CD4-positive, alpha-beta T cell treated with Interleukin-1 beta for 1 hour (primary cell): ENCODE measurements at regions not wholly inside any gene's neighbourhood (a gene's known extent, or its start where the extent isn't known, plus 50 kb on each side); places are given as distances from the start of the nearest gene placed in this dataset.
"Not testable (repeated sequence)": the region's sequence is repeated elsewhere in the genome, so short reads cannot be mapped to it uniquely, and the experiment has no call there.

Experiments
- DNase-seq, 2 donors: peaks; one replicate each; pipeline ENCODE4 v3.0.0-alpha.2; 2020 to 2022

DNA sequence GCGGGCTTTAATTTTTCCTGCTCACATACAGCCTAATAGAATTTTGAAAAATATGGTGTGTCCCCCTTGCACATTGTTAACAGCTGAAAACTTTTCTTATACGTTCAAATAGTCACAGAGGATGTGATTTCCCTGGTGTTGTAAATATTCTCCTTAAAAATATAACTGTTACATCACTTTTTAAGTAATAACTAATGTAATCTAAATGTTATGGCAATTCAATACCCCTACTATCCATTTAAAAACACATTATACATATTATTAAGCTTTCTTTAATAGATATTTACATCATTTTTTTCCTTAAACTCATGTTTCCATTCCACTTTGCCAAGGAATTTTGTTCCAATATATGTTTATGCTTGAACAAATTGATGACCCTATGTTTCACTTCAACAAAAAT, 85.5 kb upstream of the S1PR1 start:
- no peak for DNase-seq

- no peak for DNase-seq
Observed at GRCh38 chr1:101150670-101151069, 86.1 kb upstream of the S1PR1 start.

DNA sequence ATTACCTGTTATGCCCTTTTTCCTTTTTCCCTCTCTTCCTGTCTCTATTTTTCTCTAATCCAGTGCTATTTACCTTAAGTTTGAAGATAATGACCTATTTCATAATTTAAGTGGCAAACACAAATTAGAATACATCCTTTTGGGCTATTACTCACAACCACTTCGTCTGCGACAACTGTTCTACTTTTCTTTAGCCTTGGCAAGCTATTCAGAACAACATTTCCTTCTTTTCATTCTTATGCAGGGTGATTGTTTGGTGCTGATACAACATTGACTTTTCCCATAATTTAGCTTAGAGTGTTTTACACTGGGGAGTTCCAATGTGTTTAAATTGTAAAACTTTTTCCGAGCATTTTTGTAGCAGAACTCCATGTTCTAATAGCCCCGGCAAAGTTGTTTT, 86.6 kb upstream of the S1PR1 start:
- no peak for DNase-seq

DNA sequence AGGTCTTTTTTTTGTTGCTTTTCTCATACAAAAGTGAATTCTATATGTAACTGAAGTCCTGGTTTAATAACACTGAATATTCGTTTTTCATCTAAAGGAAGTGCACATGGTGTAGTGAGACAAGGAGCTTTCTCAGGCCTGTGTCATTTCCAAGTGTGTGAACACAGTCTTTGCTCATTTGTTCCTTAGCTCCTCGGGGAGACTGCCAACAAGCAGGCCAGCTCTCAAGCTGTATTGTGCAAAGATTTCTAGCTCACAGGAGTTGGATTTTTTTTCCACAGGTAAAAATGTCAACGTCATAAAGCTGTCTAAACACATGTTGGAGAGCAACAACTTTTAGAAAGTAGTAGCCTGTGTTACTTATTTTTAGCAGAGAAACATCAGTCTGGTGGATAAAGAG, 87.8 kb upstream of the S1PR1 start:
- DNase-seq = no peak

- no peak for DNase-seq
Observed at GRCh38 chr1:101147381-101147780, 89.4 kb upstream of the S1PR1 start.

DNA sequence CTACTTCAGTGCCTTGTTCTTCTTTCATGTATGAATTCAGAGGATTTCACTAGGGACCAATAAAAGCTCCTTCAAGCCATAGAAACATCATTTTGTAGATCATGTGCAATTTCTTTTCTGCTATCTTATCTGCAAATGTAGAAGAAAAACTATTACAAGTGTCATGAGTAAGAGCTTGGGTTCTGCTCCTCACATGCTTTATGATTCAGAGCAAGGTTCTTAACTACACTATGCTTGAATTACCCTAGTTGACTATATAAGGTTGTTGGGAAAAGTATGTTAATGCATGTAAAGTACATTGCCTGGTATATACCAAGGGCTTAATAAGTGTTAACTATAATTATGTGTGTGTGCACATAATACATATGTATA, 91.4 kb upstream of the S1PR1 start:
- no peak for DNase-seq

- DNase-seq = no peak
Observed at GRCh38 chr1:101144671-101145448, 92.0 kb upstream of the S1PR1 start.

DNA sequence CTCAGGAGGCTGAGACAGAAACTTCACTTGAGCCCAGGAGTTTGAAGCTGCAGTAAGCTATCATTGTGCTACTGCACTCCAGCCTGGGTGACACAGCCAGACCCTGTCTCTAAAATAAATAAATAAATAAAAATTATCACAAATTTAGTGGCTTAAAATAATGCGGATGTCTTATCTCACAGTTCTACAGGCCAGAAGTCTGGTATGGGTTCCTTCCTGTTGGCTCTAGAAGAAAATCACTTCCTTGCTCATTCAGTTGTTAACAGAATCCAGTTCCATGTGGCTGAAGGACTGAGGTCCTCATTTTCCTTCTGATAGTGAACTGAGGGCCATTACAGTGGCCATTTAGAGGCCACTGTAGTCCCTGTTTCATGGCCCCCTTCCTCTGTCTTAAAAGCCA, 94.6 kb upstream of the S1PR1 start:
- no peak for DNase-seq

- DNase-seq = no peak
Observed at GRCh38 chr1:101141376-101141775, 95.4 kb upstream of the S1PR1 start.

- DNase-seq = no peak
Observed at GRCh38 chr1:101139821-101140718, 96.7 kb upstream of the S1PR1 start.

GRCh38 chr1:101139130-101139529, 97.7 kb upstream of the S1PR1 start:
- DNase-seq = no peak

DNA sequence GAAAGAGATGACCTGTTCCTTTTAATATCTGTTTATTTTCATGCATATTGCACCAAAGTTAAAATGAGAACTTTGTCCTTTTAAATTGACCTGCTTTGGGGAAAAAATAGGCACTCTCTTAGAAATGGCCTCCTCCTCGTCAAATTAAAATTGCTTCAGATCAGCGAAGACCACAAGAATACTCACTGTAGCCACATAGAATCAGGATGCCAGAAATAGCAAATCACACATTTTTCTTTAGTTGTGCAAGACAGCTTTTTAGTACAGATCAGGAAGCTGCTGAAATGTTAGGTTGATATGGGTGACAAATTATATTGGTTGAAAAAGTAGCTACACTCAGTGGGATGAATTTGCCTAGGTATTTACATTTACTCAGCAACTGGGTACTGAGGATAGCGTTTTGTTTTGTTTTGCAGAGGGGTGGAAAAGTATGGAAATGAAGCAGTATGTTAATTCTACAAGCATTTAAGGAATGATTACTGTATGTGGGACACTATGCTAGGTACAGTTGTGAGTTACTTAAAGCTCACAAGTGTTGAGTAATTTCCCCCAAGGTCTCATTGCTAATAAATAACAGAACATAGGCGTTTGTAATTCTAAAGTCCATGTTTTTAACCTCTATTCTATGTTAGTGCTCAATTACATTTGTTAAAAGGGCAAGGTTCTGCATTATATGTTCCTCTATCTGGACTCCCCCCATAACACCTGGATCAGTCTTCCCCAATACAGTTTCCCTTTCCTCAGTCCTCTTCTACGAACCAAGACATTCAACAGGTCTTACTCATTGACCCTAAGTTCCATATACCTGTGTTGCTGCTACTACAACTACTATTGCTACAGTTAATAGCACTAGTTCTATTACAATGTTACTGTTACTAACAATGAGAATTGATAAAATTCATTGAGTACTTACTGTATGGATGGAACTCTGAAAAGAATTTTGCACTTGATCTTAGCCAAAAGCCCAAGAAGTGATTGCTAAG, 99.4 kb upstream of the S1PR1 start:
- peak in 1 of 2 donors; percentile 21 for DNase-seq

GRCh38 chr1:101136739-101137138, 100.1 kb upstream of the S1PR1 start:
- DNase-seq = peak; percentile 12 to 48

DNA sequence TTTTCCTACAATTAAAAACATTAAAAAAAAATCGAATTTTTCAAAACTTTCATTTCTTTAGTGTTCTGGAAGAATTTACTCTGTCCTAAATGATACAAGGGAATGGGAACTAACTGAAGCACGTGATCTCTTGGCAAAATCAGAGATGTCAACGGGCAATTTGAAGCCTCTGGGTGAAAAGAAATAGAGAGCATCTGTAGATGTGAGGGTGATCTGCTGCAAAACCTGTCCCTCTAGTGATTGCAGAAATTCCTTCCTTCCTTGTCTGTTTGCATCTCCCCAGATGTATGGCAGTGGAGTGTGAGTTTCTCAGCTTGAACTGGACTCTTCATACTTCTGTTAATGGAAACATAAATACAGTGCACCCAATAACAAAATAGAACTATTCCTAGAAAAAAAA, 100.5 kb upstream of the S1PR1 start:
- DNase-seq = no peak

DNA sequence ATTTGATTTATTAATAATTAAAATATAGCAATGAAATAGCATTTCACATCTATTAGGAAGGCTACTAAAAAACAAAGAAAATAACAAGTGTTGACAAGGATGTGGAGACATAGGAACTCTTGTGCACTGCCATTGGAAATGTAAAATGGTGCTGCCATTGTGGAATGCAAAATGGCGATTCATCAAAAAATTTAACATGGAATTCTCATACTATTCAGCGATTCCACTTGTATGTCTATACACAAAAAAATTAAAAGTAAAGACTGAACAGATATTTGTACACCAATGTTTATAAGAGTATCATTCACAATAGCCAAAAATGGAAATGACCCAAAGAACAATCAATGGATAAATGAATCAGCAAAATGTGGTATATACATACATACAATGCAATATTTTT, 101.3 kb upstream of the S1PR1 start:
- DNase-seq = no peak

GRCh38 chr1:101131239-101131843, 105.5 kb upstream of the S1PR1 start:
- no peak for DNase-seq

DNA sequence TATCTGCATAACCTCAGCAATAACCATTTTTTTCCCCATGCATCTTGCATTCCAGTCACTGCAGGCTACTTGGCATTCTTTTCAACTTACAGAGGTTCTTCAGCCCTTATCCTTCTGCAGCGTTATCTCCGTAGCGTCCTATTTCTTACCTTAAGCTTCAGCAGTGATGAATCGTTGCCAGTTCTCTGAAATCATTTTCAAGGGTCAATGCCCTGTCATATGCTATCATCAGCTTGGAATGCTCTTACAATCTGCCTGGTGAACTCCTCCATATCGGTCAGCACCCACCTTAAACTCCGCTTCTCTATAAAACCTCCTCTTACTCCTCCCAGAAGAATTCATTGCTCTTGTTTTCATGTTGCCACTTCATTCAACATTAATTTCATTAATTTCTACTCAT, 105.1 kb upstream of the DPH5 start:
- no peak for DNase-seq

- no peak for DNase-seq
Observed at GRCh38 chr1:101128846-101129245, 103.3 kb upstream of the DPH5 start.

GRCh38 chr1:101128211-101128727, 102.7 kb upstream of the DPH5 start:
- DNase-seq = peak in 1 of 2 donors; percentile 39

DNA sequence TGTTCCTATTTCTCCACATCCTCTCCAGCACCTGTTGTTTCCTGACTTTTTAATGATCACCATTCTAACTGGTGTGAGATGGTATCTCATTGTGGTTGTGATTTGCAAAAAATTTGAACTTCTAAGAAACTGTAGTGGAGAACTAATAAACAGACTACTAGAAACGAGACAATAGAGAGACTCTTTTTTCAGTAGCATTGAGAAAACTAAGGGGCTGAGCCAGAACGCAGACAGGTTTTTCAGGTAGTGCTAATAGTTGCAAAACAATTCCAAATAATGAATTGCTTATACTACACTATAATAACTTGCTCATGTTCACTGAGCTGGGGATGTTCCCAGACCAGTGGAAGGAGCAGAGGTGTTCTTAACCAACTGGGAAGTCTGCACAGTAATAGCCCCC, 98.8 kb upstream of the DPH5 start:
- DNase-seq = no peak

DNA sequence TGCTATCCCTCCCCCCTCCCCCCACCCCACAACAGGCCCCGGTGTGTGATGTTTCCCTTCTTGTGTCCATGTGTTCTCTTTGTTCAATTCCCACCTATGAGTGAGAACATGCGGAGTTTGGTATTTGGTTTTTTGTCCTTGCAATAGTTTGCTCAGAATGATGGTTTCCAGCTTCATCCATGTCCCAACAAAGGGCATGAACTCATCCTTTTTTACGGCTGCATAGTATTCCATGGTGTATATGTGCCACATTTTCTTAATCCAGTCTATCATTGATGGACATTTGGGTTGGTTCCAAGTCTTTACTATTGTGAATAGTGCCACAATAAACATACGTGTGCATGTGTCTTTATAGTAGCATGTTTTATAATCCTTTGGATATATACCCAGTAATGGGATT, 98.3 kb upstream of the DPH5 start:
- DNase-seq = not testable (repeated sequence)

- DNase-seq = peak in 1 of 2 donors; percentile 45
Observed at GRCh38 chr1:101122452-101123166, 97.0 kb upstream of the DPH5 start.
